Neural progenitor cell (in vitro differentiated cells): ENCODE measurements at regions not wholly inside any gene's neighbourhood (a gene's known extent, or its start where the extent isn't known, plus 50 kb on each side); places are given as distances from the start of the nearest gene placed in this dataset.

Source experiments
- CTCF ChIP-seq: fragments of 200-600 bp; sonication (generic); IDR thresholded peaks from 2 replicates; pipeline ENCODE4 v1.5.1; 2017; ENCODE audit warnings: antibody characterized with exemption, mild to moderate bottlenecking
- EZH2 ChIP-seq: fragments of 200-600 bp; sonication (generic); IDR thresholded peaks from 2 replicates; pipeline ENCODE4 v1.6.1; 2017; ENCODE audit warnings: antibody characterized with exemption, mild to moderate bottlenecking, moderate library complexity
- EZH2phosphoT487 ChIP-seq: fragments of 200-600 bp; sonication (generic); IDR thresholded peaks from 2 replicates; pipeline ENCODE4 v1.6.1; 2017; ENCODE audit warnings: antibody characterized with exemption

DNA sequence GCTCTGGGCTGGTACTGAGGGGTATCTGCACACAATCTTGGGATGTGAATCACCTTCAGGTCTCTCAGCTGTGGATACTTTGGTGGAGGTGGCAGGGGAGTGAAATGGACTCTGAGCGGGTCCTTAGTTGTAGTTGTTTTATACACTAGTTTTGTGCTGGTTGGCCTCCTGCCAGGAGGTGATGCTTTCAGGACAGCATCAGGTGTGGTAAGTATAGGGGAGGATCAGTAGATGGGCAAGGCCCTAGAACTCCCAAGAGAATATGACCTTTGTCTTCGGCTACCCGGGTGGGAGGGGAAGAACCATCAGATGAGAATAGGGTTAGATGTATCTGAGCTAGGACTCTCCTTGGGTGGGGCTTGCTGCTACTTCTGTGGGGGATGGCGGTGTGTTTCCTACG lies 2284.3 kb upstream of the PCDH20 start:
- TF ChIP-seq CTCF (no peak), EZH2 (no peak), EZH2phosphoT487 (no peak)
